GM06990 (cell line): ENCODE measurements at regions not wholly inside any gene's neighbourhood (a gene's known extent, or its start where the extent isn't known, plus 50 kb on each side); places are given as distances from the start of the nearest gene placed in this dataset.

Experiments
- DNase-seq: peaks from one replicate; pipeline ENCODE4 v3.0.0-alpha.2; 2011; ENCODE audit not compliant: insufficient read length; ENCODE audit errors: extremely low read depth
- H3K27me3 ChIP-seq: replicated peaks from 2 replicates; pipeline ENCODE4 v1.6.0; 2011; ENCODE audit warnings: low read length; ENCODE audit not compliant: control insufficient read depth, insufficient read depth
- H3K36me3 ChIP-seq: 2 replicates; pipeline ENCODE4 v1.5.1; 2011; ENCODE audit warnings: low read length; ENCODE audit not compliant: control insufficient read depth, insufficient read depth
- H3K4me3 ChIP-seq: replicated peaks from 2 replicates; pipeline ENCODE4 v1.5.1; 2011; ENCODE audit warnings: low read depth, mild to moderate bottlenecking, control low read depth, low read length
- CTCF ChIP-seq: IDR thresholded peaks from 2 replicates; pipeline ENCODE4 v1.5.1; 2011; ENCODE audit warnings: low read length, control low read depth, mild to moderate bottlenecking, inconsistent platforms; ENCODE audit not compliant: insufficient read depth, poor library complexity, severe bottlenecking

DNA sequence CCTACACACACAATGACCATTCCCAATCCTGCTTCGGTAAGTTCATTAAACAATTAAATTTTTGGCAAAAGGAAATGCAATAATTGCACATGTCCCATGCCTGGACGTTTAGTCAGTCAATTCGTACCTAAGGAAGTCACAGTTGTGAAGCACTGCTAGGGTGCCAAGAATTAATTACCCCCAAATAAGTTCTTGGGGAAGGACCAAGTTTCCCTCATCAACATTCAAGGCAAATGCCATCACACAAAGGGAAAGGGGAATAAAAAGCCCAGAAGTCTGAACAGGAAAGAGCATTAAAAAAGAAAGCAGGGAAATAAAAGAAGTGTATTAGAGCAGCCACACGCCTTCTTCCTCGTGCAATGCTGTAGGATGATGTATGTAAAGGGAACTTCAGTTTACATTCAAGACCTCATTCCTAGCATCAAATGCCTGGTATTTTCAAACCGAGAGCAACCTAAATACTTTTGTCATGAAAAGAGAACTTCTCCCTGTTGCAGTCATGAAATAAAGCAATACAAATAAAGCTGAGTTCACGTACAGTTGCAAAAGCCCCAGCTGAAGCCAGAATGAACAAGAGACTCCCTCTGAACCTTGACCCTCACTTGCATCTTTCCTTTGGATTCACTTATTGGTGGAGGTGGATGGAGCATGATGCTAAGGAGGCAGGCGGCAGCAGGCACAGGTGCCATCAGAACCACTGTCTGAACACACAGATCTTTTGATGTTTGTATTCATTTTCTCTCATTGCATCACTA lies 124.0 kb upstream of the PPARGC1A start:
- Histone ChIP-seq H3K4me3 (no peak overlapping the region), H3K36me3 (no peaks in the 10 kb centered on the region), H3K27me3 (no peaks in the 10 kb centered on the region)
- no peak for TF ChIP-seq CTCF
- DNase-seq = no peak

DNA sequence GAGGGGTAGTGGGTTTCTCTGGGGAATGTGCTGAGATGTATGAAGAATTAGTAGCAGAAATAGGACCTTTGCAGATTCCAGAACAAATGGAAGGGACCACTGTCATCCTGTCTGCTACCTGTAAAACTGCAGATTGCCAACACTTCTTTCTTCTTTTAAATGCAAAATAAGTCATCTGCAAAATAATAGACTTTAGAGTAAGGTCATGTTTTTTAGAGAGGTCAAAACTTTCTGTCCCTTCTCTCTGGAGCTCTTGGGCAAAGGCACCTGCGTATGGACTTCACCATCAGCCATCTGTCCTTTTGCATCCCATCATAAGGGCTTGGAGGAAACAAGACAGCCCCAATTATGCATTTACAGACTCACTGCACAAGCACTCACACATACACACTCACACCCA lies 121.1 kb upstream of the PPARGC1A start:
- no peak for DNase-seq
- Histone ChIP-seq H3K4me3 (no peak overlapping the region), H3K27me3 (no peaks in the 10 kb centered on the region), H3K36me3 (no peaks in the 10 kb centered on the region)
- TF ChIP-seq CTCF = no peak

DNA sequence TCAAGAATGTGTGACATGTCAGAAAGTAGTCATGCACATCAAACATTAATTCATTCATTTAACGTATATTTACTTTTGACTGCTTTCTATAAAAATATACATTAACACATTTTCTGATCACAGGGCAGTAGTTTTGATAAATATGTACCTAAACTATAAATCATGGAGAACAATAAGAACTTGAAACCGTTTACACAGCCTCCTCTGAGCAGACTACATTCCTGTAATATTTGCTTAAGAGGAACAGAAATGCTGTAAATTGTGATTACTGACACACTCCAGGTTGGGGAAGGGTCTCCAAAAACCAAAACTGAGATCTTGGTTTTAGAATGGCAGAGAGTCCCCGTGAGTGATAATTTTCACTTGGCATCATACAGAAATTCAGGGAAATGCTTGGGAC lies 120.7 kb upstream of the PPARGC1A start:
- Histone ChIP-seq H3K4me3 (no peak overlapping the region), H3K27me3 (no peaks in the 10 kb centered on the region), H3K36me3 (no peaks in the 10 kb centered on the region)
- no peak for TF ChIP-seq CTCF
- no peak for DNase-seq

DNA sequence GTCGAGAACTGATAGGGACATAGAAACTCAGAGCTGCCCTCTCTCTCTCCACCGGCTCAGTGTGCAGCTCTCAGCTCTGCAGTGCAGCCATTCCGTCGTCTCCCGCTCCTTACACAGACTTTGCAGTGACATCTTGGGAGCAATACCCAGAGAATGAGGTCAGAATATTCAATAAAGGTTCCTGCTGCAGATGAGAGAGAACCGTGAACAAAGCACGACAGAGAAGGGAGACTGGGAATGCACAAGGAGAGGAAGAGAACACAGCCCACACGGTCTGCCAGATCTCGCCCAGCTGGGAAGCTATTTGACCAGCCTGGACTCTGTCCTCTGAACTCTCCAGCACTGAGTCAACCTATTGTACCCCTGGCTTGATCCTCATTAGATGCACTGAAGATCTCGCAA lies 118.0 kb upstream of the PPARGC1A start:
- Histone ChIP-seq H3K4me3 (no peak overlapping the region), H3K36me3 (no peaks in the 10 kb centered on the region), H3K27me3 (no peaks in the 10 kb centered on the region)
- no peak for TF ChIP-seq CTCF
- DNase-seq = no peak

DNA sequence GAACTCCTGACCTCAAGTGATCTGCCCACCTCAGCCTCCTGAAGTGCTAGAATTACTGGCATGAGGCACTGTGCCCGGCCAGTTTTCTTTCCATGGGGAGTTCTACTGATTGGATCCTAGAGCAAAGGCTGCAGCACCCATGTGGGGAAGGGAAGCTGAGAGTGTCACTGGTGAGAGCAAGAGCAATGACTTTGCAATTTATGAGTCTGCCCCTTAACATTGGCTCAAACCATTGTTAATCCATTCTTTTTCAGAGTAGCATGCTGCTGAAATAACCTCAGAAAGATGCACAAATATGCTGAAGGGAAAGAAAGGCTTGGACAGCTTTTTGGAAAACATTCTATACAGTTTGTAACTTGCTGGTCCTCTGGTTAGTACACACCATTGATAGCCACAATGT lies 116.4 kb upstream of the PPARGC1A start:
- Histone ChIP-seq H3K36me3 (no peaks in the 10 kb centered on the region), H3K27me3 (no peaks in the 10 kb centered on the region), H3K4me3 (no peak overlapping the region)
- TF ChIP-seq CTCF = no peak
- DNase-seq = no peak

- DNase-seq = no peak
- Histone ChIP-seq H3K36me3 (no peaks in the 10 kb centered on the region), H3K4me3 (no peak overlapping the region), H3K27me3 (no peaks in the 10 kb centered on the region)
- no peak for TF ChIP-seq CTCF
Measured at GRCh38 chr4:24003926-24004325, 114.1 kb upstream of the PPARGC1A start.
